ENCODE measurements at regions not wholly inside any gene's neighbourhood (a gene's known extent, or its start where the extent isn't known, plus 50 kb on each side); places are given as distances from the start of the nearest gene placed in this dataset.

DNA sequence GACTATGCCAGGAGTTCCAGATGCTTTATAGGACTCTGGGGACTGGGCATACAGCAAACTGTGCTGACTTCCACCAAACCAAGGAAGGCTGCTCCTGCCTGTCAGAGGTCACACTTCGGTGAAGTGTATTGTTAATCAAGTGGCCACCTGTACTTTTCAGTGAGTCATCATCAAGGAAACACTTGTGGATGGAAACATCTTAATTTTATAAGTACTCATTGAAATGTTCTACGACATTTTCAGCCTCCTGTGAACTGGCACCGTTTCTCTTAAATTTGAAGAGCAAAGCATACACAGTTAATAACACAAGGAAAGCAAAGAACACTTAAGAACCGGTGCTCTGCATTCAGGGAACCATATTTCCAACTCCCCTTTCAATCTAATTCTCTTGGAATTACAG lies 801.7 kb upstream of the DPPA4 start:
- Histone ChIP-seq H3K4me3 (ENCODE audit: low read depth, low read length, poor library complexity, severe bottlenecking) (no peak overlapping the region), H3K4me1 (ENCODE audit: insufficient read depth, low read length, poor library complexity, severe bottlenecking) (no peaks in the 10 kb centered on the region), H3K4me2 (ENCODE audit: low read length) (no peak overlapping the region), H4K20me1 (ENCODE audit: insufficient read depth, low read length) (no peaks in the 10 kb centered on the region), H3K9me3 (ENCODE audit: low read length) (no peaks in the 10 kb centered on the region), H3K9me2 (ENCODE audit: insufficient read depth, low read length) (no peaks in the 10 kb centered on the region), H3K27ac (ENCODE audit: low read depth, low read length, poor library complexity, severe bottlenecking) (no peak overlapping the region), H3K79me2 (ENCODE audit: insufficient read depth, low read depth, low read length) (no peaks in the 10 kb centered on the region), H3K36me3 (ENCODE audit: insufficient read depth, low read length) (no peaks in the 10 kb centered on the region), H2AFZ (ENCODE audit: low read length) (no peak overlapping the region)
- CTCF ChIA-PET (ENCODE audit: unreplicated experiment), result no interaction called here
- BruUV-seq (replicated peaks), result no TSS peak
- no peak for TF ChIP-seq EZH2phosphoT487 (IDR thresholded peaks at IDR 0.05; ENCODE audit: borderline replicate concordance, low read depth, low read length)
- TF ChIP-seq, protein P1, sequence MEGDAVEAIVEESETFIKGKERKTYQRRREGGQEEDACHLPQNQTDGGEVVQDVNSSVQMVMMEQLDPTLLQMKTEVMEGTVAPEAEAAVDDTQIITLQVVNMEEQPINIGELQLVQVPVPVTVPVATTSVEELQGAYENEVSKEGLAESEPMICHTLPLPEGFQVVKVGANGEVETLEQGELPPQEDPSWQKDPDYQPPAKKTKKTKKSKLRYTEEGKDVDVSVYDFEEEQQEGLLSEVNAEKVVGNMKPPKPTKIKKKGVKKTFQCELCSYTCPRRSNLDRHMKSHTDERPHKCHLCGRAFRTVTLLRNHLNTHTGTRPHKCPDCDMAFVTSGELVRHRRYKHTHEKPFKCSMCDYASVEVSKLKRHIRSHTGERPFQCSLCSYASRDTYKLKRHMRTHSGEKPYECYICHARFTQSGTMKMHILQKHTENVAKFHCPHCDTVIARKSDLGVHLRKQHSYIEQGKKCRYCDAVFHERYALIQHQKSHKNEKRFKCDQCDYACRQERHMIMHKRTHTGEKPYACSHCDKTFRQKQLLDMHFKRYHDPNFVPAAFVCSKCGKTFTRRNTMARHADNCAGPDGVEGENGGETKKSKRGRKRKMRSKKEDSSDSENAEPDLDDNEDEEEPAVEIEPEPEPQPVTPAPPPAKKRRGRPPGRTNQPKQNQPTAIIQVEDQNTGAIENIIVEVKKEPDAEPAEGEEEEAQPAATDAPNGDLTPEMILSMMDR (conservative IDR thresholded peaks at IDR 0.05; ENCODE audit: low read length), result no peak
- intact Hi-C loops (cut with micrococcal nuclease; ENCODE audit: unreplicated experiment), result no loop called here
- POLR2A ChIA-PET, result interaction anchor here (0.7 kb wide), 1 partner anchor 1261 kb away, joined by 3 read pairs; no protein-coding TSS in a partner anchor
- DNase-seq (ENCODE audit: low spot score), result no peak

DNA sequence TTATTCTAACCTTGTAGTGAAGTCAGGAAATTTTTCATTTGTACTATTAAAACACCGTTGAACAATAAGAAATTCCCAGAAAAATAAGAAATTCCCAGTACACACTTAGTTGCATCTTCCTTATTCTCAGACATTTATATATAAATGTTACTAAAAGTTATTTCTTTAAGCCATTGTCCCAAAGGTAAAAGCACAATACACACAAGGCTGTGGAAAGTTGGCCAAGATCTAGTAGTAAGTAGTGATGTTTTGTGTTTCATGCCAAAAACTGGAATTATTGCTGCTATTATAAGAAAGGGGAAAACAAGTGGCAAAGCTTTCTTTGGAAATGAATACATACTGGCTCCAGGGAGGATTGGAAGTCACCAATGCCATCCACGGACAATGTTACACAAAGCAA lies 802.5 kb upstream of the DPPA4 start:
- Histone ChIP-seq H3K36me3 (ENCODE audit: insufficient read depth, low read length) (no peaks in the 10 kb centered on the region), H3K79me2 (ENCODE audit: insufficient read depth, low read depth, low read length) (no peaks in the 10 kb centered on the region), H3K9me3 (ENCODE audit: low read length) (no peaks in the 10 kb centered on the region), H3K4me2 (ENCODE audit: low read length) (no peak overlapping the region), H3K27ac (ENCODE audit: low read depth, low read length, poor library complexity, severe bottlenecking) (no peak overlapping the region), H3K9me2 (ENCODE audit: insufficient read depth, low read length) (no peaks in the 10 kb centered on the region), H3K4me1 (ENCODE audit: insufficient read depth, low read length, poor library complexity, severe bottlenecking) (no peaks in the 10 kb centered on the region), H3K4me3 (ENCODE audit: low read depth, low read length, poor library complexity, severe bottlenecking) (no peak overlapping the region), H4K20me1 (ENCODE audit: insufficient read depth, low read length) (no peaks in the 10 kb centered on the region), H2AFZ (ENCODE audit: low read length) (no peak overlapping the region)
- no TSS peak for BruUV-seq (replicated peaks)
- ChIA-PET CTCF (ENCODE audit: unreplicated experiment) (no interaction called here), POLR2A (interaction anchor here (0.7 kb wide), 1 partner anchor 1262 kb away, joined by 3 read pairs; no protein-coding TSS in a partner anchor)
- intact Hi-C loops (cut with micrococcal nuclease; ENCODE audit: unreplicated experiment), result no loop called here
- TF ChIP-seq EZH2phosphoT487 (IDR thresholded peaks at IDR 0.05; ENCODE audit: borderline replicate concordance, low read depth, low read length), result no peak
- DNase-seq (ENCODE audit: low spot score), result no peak

DNA sequence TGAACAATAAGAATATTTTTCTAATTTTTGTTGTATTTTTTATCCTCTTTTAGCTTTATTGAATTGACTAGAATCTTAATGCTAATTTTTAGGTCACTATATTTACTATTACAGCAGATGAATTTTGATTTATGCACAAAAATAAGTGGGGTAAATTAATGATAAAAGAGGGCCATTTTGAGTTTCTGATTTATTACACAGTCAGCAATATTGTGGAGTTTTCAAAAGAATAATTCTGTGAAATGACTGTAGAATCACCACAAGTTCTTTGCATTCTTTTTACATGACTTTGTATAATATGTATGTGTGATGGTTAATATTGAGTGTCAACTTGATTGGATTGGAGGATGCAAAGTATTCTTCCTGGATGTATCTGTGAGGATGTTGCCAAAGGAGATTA lies 812.4 kb upstream of the DPPA4 start:
- no peaks in the 10 kb centered on the region for H4K20me1 ChIP-seq (ENCODE audit: insufficient read depth, low read length)
- H3K79me2 ChIP-seq (ENCODE audit: insufficient read depth, low read depth, low read length), result no peaks in the 10 kb centered on the region
- no peaks in the 10 kb centered on the region; the same call in 1 of the 2 replicates for H3K9me3 ChIP-seq (ENCODE audit: low read length)
- ChIA-PET CTCF (ENCODE audit: unreplicated experiment) (no interaction called here), POLR2A (no interaction called here)
- no peak for DNase-seq (ENCODE audit: low spot score)
- intact Hi-C loops (cut with micrococcal nuclease; ENCODE audit: unreplicated experiment), result no loop called here
- H3K9me2 ChIP-seq (ENCODE audit: insufficient read depth, low read length), result no peaks in the 10 kb centered on the region
- H3K4me2 ChIP-seq (ENCODE audit: low read length), result no peak overlapping the region
- no peak overlapping the region for H2AFZ ChIP-seq (ENCODE audit: low read length)
- H3K27ac ChIP-seq (ENCODE audit: low read depth, low read length, poor library complexity, severe bottlenecking), result no peak overlapping the region
- BruUV-seq (replicated peaks), result no TSS peak
- no peaks in the 10 kb centered on the region for H3K4me1 ChIP-seq (ENCODE audit: insufficient read depth, low read length, poor library complexity, severe bottlenecking)
- no peaks in the 10 kb centered on the region for H3K36me3 ChIP-seq (ENCODE audit: insufficient read depth, low read length)
- H3K4me3 ChIP-seq (ENCODE audit: low read depth, low read length, poor library complexity, severe bottlenecking), result no peak overlapping the region
- no peak for TF ChIP-seq EZH2phosphoT487 (IDR thresholded peaks at IDR 0.05; ENCODE audit: borderline replicate concordance, low read depth, low read length)
- TF ChIP-seq, protein P1 (conservative IDR thresholded peaks at IDR 0.05; ENCODE audit: low read length), result no peak
